Activated T-cell treated with anti-CD3 and anti-CD28 coated beads, Interleukin-2, amount 50 U/mL, for 4 hours (primary cell): ENCODE measurements at regions not wholly inside any gene's neighbourhood (a gene's known extent, or its start where the extent isn't known, plus 50 kb on each side); places are given as distances from the start of the nearest gene placed in this dataset.

Experiments used
- ATAC-seq, 2 donors: fragments of 200-7000 bp; cut with Tn5 transposase; one replicate each; pipeline ENCODE4 v1.10.0; 2021
- DNase-seq: peaks from one replicate; pipeline ENCODE4 v3.0.0-alpha.2; 2020
- H3K27me3 Mint-ChIP-seq: one replicate; pipeline ENCODE4 v1.8.0; 2021; ENCODE audit warnings: low read depth, mixed read lengths
- H3K36me3 Mint-ChIP-seq: one replicate; pipeline ENCODE4 v1.8.0; 2022; ENCODE audit warnings: mixed read lengths; ENCODE audit not compliant: insufficient read depth
- H3K4me1 Mint-ChIP-seq: one replicate; pipeline ENCODE4 v1.8.0; 2021; ENCODE audit warnings: low read depth, mixed read lengths
- H3K4me3 Mint-ChIP-seq: one replicate; pipeline ENCODE4 v1.8.0; 2021; ENCODE audit warnings: mild to moderate bottlenecking, moderate library complexity, mixed read lengths
- H3K9me3 Mint-ChIP-seq: one replicate; pipeline ENCODE4 v1.8.0; 2021; ENCODE audit warnings: mixed read lengths

DNA sequence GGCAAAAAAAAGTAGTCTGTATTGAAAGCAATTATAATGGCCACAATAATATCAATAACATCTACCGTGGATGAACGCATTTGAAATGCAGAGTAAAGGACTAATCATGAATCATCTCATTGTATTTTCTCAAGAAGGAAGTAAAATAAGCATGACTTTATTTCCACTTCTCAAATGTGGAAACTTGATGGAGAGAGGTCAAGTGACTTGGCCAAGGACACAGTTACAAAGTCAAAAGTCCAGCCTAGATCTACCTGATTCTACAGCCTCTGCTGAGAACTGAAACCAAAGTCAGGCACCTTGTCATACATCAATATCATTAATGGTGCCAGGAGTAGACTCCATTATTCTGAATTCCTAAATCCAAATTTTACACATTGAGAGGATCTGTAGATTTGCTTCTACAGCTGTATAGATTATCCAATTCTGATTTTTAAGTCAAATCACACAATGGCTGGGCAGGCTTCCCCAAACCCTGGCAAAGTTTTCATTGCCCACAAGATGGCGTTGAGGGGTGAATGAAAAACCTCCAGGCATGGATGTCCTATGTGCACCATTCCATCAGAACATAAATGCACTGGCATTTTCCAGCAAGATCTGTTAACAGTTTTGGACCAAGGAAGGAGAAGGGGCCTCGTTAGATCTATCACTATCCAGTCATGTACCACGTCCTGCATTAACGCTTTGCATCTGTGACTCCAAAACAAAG lies 423.1 kb downstream of the MAFB start:
- no peaks in the 10 kb centered on the region for H3K27me3 Mint-ChIP-seq
- H3K36me3 Mint-ChIP-seq, result no peaks in the 10 kb centered on the region
- no peaks in the 10 kb centered on the region for H3K4me1 Mint-ChIP-seq
- H3K4me3 Mint-ChIP-seq, result no peak overlapping the region
- no peaks in the 10 kb centered on the region for H3K9me3 Mint-ChIP-seq
- no peak for ATAC-seq
- DNase-seq, result no peak

DNA sequence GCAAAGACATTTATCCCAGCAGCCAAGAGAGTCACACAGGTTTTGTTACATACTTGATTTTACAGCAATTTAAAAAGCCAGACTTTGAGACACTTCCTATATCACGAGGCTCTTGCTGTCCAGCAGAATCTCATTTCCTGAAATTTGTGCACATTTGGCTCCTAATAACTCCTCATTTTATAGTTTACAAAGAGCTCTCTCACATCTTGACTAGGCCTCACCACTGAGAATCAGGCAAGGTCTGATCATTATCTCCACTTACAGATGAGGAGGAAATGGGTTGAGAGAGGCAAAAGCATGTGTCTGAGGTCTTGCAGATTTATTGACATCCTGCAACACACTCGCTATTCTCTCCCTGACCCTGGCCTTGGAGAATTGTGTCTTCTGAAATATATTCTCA lies 426.8 kb downstream of the MAFB start:
- Mint-ChIP-seq H3K36me3 (no peaks in the 10 kb centered on the region), H3K4me1 (no peaks in the 10 kb centered on the region), H3K4me3 (no peak overlapping the region), H3K27me3 (no peaks in the 10 kb centered on the region), H3K9me3 (no peaks in the 10 kb centered on the region)
- DNase-seq (no peak), ATAC-seq (no peak)

DNA sequence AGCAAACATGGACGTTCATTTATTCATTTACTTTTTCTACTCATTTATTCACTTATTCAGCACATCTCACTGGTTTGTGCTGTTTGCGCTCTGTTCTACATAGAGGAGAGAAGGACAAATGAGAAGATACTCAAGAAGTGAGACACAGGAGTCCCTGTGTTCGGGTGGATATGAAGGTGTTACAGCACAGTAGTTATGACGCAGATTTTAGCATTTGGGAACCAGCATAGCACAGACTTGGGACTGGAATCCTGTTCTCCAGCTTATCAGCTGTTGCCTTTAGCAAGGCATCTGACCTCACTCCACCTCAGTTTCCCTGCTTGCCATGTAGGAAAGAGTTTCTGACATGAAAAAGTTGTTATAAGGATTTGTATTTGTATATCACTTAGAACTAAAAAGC lies 430.1 kb downstream of the MAFB start:
- no peaks in the 10 kb centered on the region for H3K9me3 Mint-ChIP-seq
- no peaks in the 10 kb centered on the region for H3K36me3 Mint-ChIP-seq
- ATAC-seq, result no peak

DNA sequence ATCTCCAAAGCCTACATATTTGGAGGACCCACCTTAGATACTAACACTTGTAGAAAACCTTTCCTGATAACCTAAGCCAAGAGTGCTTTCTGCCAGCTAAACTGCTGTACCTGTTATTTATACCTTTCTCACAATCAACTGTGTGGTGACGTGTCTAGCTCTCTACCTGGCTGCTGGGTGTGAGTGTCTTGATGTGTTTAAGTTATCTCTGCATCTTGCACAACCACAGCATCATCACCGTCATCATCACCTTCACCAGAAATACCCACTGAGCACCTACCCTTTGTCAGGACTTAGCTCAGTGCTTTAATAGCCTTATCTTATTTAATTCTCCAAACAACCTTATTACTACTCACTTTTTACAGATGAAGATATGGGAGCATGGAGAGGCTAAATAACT lies 431.3 kb downstream of the MAFB start:
- H3K4me1 Mint-ChIP-seq, result no peaks in the 10 kb centered on the region
- no peak overlapping the region for H3K4me3 Mint-ChIP-seq
- H3K27me3 Mint-ChIP-seq, result no peaks in the 10 kb centered on the region
- no peaks in the 10 kb centered on the region for H3K9me3 Mint-ChIP-seq
- no peak for DNase-seq
- no peak for ATAC-seq
- H3K36me3 Mint-ChIP-seq, result no peaks in the 10 kb centered on the region

More for the DNA sequence above, 430.1 kb downstream of the MAFB start:
- no peak for DNase-seq
- Mint-ChIP-seq H3K4me3 (no peak overlapping the region), H3K27me3 (no peaks in the 10 kb centered on the region), H3K4me1 (no peaks in the 10 kb centered on the region)

DNA sequence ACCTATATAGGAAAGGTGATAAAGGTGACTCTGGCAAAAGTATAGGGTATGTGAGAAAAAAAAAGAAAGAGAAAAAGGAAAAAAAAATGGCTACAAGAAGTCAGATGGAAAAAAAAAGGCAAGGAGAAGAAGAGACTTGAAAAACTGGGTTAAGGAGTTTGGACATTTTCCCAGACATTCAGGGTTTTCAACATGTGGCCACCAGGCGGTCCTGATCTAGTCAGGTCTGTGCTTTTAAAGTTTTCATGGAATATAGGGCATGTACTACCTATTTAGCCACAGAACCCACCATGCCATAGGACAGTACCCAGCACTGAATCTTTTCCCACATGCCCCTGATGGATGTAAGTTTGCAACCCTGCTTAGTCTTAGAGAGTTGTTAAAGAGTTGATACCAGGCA lies 433.7 kb downstream of the MAFB start:
- DNase-seq, result no peak

DNA sequence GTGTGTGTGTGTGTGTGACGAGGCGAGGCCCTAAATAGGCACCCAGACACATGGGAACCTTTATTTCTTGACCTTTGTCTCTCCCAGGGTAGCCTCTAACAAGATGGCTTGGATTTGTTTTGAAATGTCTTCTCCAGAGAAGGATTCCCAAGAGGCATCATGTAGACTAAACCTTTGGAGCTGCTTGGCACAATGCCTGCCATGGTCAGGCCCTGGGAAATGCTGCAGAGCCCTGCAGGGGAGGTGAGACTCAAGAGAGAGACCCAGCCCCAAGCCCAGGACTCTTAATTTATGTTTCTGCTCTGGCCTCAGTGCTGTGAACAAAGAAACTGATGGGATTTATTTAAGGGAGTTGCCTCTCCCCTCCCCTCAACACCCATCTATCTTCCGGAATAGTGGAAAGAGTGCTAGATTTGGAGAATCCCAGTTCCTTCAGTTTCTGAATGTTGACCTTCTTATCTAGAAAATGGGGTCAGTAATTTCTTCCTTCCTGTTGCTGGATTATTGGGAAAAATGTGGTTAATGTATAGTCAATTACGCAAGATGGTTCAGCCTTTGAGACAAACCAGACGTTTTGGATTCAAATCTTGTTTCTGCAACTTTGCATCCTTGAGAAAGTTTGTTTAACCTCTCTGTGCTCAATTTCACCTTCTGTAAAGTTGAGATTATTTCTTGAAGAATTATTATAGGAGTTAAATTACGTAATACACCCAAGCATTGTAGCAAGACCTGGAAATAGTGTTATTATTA lies 434.8 kb downstream of the MAFB start:
- H3K4me1 Mint-ChIP-seq, result no peaks in the 10 kb centered on the region
- H3K9me3 Mint-ChIP-seq, result peaks cover 5% of the 10 kb centered on the region
- no peak for DNase-seq
- H3K36me3 Mint-ChIP-seq, result no peaks in the 10 kb centered on the region
- ATAC-seq, result no peak
- no peak overlapping the region for H3K4me3 Mint-ChIP-seq
- no peaks in the 10 kb centered on the region for H3K27me3 Mint-ChIP-seq

More for the DNA sequence above, 433.7 kb downstream of the MAFB start:
- ATAC-seq, result no peak
- Mint-ChIP-seq H3K9me3 (peaks cover 5% of the 10 kb centered on the region), H3K27me3 (no peaks in the 10 kb centered on the region), H3K4me3 (no peak overlapping the region), H3K36me3 (no peaks in the 10 kb centered on the region), H3K4me1 (no peaks in the 10 kb centered on the region)

DNA sequence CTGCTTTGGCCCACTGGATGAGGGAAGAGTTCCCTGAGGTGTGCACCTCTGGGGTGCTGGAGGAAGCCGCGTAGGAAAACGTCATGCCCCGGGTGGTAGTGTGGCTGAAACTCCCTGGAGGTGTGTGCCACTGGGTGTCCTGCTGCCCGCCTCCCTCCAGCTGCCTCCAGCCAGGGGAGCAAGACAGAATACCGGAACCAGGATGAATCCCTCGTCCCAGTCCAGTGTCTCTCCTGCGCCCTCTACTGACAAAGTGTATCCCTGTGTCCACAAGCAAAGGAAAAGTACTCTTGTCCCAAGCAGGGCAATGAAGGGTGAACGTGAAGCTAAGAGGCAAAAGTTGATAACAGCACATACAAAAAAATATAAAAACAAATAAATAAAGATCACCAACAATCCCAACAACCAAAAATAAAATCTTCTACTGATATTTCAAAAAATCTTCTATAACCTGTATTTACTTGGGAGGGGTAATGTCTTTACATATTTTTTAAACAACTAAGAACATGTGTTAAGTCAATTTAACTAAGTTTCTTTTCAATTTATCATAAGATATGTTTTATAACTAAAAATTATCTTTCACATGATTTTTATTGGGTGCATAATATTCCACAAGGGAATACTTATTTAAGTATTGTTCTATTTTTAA lies 437.6 kb downstream of the MAFB start:
- Mint-ChIP-seq H3K4me1 (no peaks in the 10 kb centered on the region), H3K4me3 (no peak overlapping the region), H3K36me3 (no peaks in the 10 kb centered on the region), H3K9me3 (peaks cover 5% of the 10 kb centered on the region), H3K27me3 (no peaks in the 10 kb centered on the region)
- DNase-seq (no peak), ATAC-seq (no peak)

DNA sequence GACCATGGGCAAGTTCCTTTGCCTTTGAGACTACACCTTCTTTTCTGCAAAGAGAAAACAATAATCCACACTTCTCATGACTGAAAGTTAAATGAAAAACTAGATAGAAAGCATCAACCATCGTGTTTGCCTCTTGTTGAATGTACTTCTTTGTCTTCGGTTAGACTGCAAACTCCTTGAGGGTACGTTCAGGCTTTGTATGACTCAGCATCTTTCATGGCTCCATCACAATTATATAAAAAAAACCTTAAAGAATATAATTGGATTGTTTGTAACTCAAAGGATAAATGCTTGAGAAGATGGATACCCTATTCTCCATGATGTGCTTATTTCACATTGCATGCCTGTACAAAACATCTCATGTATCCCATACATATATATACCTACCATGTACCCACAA lies 439.2 kb downstream of the MAFB start:
- Mint-ChIP-seq H3K36me3 (no peaks in the 10 kb centered on the region), H3K4me3 (no peak overlapping the region), H3K27me3 (no peaks in the 10 kb centered on the region), H3K9me3 (peaks cover 5% of the 10 kb centered on the region), H3K4me1 (no peaks in the 10 kb centered on the region)
- ATAC-seq (no peak), DNase-seq (no peak)

DNA sequence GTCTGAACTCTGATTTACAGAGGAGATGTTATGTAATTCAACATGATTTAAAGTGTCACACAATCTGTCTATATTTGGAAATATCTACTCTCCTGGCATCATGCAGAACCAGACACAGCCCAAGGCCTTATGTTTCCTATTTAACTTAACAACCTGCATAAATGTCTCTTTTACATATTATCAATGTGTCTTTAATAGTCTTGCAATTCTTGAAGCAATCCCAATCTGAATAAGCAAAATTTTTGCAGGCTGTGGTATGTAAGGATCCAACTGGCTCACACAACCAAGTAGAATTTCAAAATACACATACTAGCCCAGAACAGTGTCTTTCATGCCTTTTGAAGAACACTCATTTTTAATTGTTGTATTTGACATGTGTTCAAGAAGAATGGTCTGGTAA lies 443.2 kb downstream of the MAFB start:
- Mint-ChIP-seq H3K4me1 (no peaks in the 10 kb centered on the region), H3K4me3 (no peak overlapping the region), H3K36me3 (no peaks in the 10 kb centered on the region), H3K27me3 (no peaks in the 10 kb centered on the region), H3K9me3 (peaks cover 1% of the 10 kb centered on the region)
- no peak for DNase-seq
- no peak for ATAC-seq

DNA sequence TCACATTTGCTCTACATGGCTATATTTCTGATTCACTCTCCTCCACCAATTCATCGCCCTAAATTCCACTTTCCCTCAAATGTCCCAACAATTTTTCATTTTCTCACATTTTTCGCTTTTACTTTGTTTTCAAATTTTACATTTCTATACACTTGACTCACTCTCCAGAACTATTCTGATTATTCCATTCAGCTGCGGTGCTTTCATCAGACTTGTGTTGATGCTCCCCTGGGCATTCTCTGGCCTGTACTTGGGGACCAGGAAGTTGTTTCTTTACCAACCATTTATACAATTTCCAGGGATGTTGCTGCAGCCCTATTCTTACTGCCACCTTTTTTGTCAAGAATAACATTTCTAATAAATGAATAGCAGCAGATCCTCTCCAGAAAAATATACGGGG lies 444.8 kb downstream of the MAFB start:
- DNase-seq (no peak), ATAC-seq (no peak)
- Mint-ChIP-seq H3K4me1 (no peaks in the 10 kb centered on the region), H3K4me3 (no peak overlapping the region), H3K9me3 (no peaks in the 10 kb centered on the region), H3K27me3 (no peaks in the 10 kb centered on the region), H3K36me3 (no peaks in the 10 kb centered on the region)

DNA sequence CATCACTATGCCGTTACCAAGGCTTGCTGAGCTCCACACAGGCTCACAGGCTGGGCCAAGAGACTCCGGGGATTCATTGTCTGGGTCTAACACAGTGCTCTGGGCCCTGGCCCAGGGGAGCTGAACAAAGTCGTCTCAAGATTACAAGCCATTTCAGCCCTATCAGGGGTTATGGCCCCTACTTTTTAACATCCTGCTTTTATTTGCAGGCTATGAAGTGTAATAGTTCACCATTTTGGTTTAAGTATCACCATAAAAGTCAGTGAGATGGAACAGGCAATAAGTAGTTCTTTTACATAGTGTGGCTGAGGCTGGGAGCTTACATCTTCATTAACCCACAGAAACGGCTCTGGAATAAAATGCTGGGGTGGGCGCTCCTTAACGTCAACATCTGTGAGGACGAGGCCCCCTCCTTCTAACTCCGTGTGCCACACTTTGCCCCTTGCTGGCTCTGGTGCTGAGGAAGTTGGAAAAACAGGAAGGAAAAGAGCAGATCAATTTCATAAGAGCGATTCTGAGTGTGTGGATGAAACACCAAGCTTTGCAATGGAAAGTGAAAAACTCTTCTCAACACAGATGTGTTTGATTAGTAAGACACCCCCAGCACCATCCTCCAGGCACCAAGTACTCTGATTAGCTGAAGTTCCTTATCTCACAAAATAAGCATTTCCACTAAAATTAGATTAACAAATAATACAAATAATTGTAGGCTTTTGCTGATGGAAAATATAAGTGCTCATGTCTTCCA lies 447.3 kb downstream of the MAFB start:
- Mint-ChIP-seq H3K4me1 (no peaks in the 10 kb centered on the region), H3K4me3 (no peak overlapping the region), H3K9me3 (no peaks in the 10 kb centered on the region), H3K36me3 (no peaks in the 10 kb centered on the region), H3K27me3 (no peaks in the 10 kb centered on the region)
- no peak for DNase-seq
- ATAC-seq, result no peak

DNA sequence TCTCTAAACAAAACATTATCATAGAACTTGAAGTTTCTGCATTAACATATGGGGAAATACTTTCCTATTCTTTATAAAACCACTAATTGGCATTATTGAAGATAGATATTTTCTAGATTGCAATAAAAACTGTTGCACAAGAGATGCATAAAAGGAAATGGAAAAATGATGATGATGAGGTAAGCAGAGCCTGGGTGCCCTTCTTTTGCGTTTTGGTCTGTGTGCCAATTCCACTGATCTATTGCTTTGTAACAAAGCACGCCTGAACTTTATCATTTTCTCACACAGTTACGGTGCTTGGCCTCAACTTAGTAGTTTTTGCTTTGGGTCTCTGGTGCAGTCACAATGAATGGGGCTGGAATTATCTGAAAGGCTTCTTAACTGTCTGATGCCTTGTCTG lies 450.5 kb downstream of the MAFB start:
- ATAC-seq (no peak), DNase-seq (no peak)
- no peaks in the 10 kb centered on the region for H3K27me3 Mint-ChIP-seq
- H3K4me3 Mint-ChIP-seq, result no peak overlapping the region
- no peaks in the 10 kb centered on the region for H3K36me3 Mint-ChIP-seq
- no peaks in the 10 kb centered on the region for H3K9me3 Mint-ChIP-seq
- no peaks in the 10 kb centered on the region for H3K4me1 Mint-ChIP-seq

DNA sequence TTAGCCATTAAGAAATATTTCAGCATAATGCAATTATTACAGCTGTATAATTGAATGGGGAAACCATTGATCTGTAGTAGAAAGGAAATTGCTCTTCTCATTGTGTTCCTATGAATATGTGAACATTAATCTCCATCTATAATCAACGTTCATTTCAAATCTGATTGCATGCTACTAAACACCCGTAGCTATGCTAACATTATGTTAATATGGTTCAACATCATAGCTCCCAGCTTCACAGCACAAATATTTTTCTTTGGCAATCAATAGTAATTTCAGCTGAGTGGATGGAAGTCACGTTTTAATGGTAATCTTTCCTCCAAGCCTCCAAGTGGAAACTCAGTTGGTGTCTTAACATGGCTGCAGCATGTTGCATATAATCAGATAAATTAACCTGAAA lies 454.4 kb downstream of the MAFB start:
- H3K9me3 Mint-ChIP-seq, result no peaks in the 10 kb centered on the region
- ATAC-seq (no peak), DNase-seq (no peak)
- H3K36me3 Mint-ChIP-seq, result no peaks in the 10 kb centered on the region
- no peaks in the 10 kb centered on the region for H3K4me1 Mint-ChIP-seq
- H3K4me3 Mint-ChIP-seq, result no peak overlapping the region
- peaks cover 1% of the 10 kb centered on the region for H3K27me3 Mint-ChIP-seq

DNA sequence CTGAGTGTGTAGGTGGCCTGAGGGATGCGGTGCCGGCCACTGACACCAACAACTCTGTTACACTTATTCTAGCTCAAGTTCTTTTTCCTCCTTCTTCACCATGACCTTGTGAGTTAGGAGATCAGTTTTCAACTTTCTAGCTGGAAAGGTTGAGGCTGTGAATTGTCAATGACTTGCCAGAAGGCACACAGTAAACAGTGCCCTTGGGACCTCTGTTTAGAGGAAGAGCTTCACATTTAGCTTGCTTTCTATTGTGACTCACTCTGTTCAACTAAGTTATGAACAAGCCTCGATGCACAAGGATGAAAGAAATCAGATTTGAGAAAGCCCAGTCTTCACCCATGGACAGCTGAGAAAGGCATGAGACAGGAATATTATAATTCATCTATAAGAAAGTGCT lies 455.6 kb downstream of the MAFB start:
- Mint-ChIP-seq H3K4me3 (no peak overlapping the region), H3K9me3 (no peaks in the 10 kb centered on the region), H3K36me3 (no peaks in the 10 kb centered on the region), H3K27me3 (peaks cover 1% of the 10 kb centered on the region), H3K4me1 (no peaks in the 10 kb centered on the region)
- ATAC-seq (no peak), DNase-seq (no peak)
